MCF 10A (cell line): ENCODE measurements at regions not wholly inside any gene's neighbourhood (a gene's known extent, or its start where the extent isn't known, plus 50 kb on each side); places are given as distances from the start of the nearest gene placed in this dataset.

ENCODE experiments used
- BruUV-seq: library from RNA; stranded (reverse); fragments of 400-500 nt; replicated peaks from 2 replicates; lab custom pipeline; 2021; lab: Mats Ljungman, UMichigan
- CTCF ChIA-PET: fragments of 300-600 bp; sonication (Branson Sonifier 250); formaldehyde crosslinking; extraction: SDS; loops from one replicate; lab custom pipeline; 2021; ENCODE audit warnings: antibody characterized with exemption, inconsistent platforms; lab: Yijun Ruan, JAX
- POLR2A ChIA-PET: fragments of 300-600, 350-650 bp; sonication (Branson Sonifier 250); formaldehyde crosslinking; extraction: SDS; loops from one replicate; lab custom pipeline; 2020; ENCODE audit warnings: antibody characterized with exemption, inconsistent platforms; lab: Yijun Ruan, JAX
- DNase-seq: peaks from one replicate; pipeline ENCODE4 v3.0.0-alpha.2; 2018; ENCODE audit not compliant: unreplicated experiment
- H3K27ac Mint-ChIP-seq: one replicate; pipeline ENCODE4 v1.8.0; 2022; ENCODE audit warnings: mild to moderate bottlenecking, low read depth, mixed read lengths; ENCODE audit not compliant: unreplicated experiment
- H3K27me3 Mint-ChIP-seq: one replicate; pipeline ENCODE4 v1.8.0; 2022; ENCODE audit warnings: mixed read lengths; ENCODE audit not compliant: insufficient read depth, unreplicated experiment
- H3K36me3 Mint-ChIP-seq: one replicate; pipeline ENCODE4 v1.8.0; 2022; ENCODE audit warnings: mild to moderate bottlenecking, moderate library complexity, mixed read lengths; ENCODE audit not compliant: insufficient read depth, unreplicated experiment
- H3K4me1 Mint-ChIP-seq: one replicate; pipeline ENCODE4 v1.8.0; 2022; ENCODE audit warnings: mixed read lengths; ENCODE audit not compliant: insufficient read depth, unreplicated experiment
- H3K4me3 Mint-ChIP-seq: one replicate; pipeline ENCODE4 v1.8.0; 2022; ENCODE audit warnings: mild to moderate bottlenecking, moderate library complexity, mixed read lengths; ENCODE audit not compliant: unreplicated experiment
- H3K9me3 Mint-ChIP-seq: one replicate; pipeline ENCODE4 v1.8.0; 2022; ENCODE audit warnings: mixed read lengths; ENCODE audit not compliant: unreplicated experiment
- CTCF ChIP-seq: fragments of 200-600 bp; IDR thresholded peaks from one replicate; pipeline ENCODE4 v1.8.0; 2022; ENCODE audit warnings: antibody characterized with exemption, mild to moderate bottlenecking; ENCODE audit not compliant: unreplicated experiment
- intact Hi-C: fragments of 100-400 bp; cut with micrococcal nuclease; formaldehyde crosslinking; loops from 2 replicates; pipeline ENCODE4 v1.14.1; 2022

DNA sequence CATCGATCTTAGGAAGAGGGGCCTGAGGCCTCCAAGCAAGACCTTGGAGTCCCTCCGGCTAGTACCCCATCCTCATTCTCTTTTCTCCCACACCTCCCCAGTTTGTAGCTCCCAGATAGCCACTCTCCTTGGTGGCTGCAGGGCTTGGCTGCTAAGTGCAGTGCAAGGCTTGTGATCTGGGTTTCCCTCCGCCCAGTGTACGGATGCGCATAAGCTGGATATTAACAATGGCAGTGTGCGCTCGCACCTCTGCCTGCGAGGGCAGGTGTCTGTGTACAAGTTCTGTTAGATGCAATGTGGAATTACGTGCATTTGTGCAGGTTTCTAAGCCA lies 71.0 kb upstream of the TBCA start:
- TF ChIP-seq CTCF, result no peak
- BruUV-seq, result no TSS peak
- no peaks in the 10 kb centered on the region for H3K9me3 Mint-ChIP-seq
- ChIA-PET CTCF (no interaction called here), POLR2A (interaction anchor here (0.7 kb wide), 1 partner anchor 9 kb away, joined by 3 read pairs; no protein-coding TSS in a partner anchor)
- intact Hi-C loops, result no loop called here
- no peaks in the 10 kb centered on the region for H3K27me3 Mint-ChIP-seq
- no peaks in the 10 kb centered on the region for H3K36me3 Mint-ChIP-seq
- peaks cover 4% of the 10 kb centered on the region for H3K4me1 Mint-ChIP-seq
- H3K27ac Mint-ChIP-seq, result no peak overlapping the region
- no peak for DNase-seq
- no peak overlapping the region for H3K4me3 Mint-ChIP-seq

DNA sequence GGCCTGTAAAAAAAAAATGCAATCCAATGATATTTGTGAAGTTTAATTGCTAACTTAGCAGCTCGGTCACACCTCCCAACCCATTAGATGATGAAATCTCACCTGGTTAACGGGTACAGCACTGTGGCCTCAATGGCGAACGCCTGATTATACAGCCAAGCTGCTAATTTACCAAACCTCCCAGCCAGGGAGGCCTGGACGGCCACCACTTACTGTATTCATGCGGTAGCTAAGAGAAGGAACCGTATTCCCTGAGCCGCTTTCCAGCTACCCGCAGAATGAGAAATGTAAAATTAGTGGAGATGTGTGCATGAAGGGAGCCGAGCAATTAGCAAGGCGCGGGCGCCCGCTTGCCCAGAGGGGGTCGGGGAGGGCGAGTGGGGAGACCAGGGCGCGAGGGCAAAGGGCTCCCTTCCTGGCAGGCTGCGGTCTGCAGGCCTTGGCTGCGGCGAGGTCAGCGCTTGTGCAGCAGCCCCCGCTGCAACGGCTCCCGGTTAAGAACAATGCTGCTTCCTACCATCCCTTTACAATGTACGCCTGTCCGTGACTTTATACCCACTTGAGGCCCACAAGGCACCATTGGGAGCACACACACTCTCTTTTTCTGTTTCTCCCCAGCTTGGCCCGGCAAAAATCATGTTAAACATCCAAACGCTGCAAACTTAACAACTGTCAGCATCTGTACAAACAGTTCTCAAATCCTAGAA lies 70.4 kb upstream of the TBCA start:
- CTCF ChIA-PET, result interaction anchor here (1.1 to 1.5 kb wide), 2 partner anchors 14 to 22 kb away, joined by 4 to 11 read pairs; no protein-coding TSS in a partner anchor
- Mint-ChIP-seq H3K4me1 (peaks cover 9% of the 10 kb centered on the region), H3K27me3 (no peaks in the 10 kb centered on the region), H3K4me3 (no peak overlapping the region), H3K9me3 (no peaks in the 10 kb centered on the region), H3K36me3 (no peaks in the 10 kb centered on the region), H3K27ac (no peak overlapping the region)
- no TSS peak for BruUV-seq
- intact Hi-C loops, result no loop called here
- POLR2A ChIA-PET, result interaction anchor here (0.7 kb wide), 1 partner anchor 9 kb away, joined by 3 read pairs; no protein-coding TSS in a partner anchor
- no peak for TF ChIP-seq CTCF
- DNase-seq, result no peak

DNA sequence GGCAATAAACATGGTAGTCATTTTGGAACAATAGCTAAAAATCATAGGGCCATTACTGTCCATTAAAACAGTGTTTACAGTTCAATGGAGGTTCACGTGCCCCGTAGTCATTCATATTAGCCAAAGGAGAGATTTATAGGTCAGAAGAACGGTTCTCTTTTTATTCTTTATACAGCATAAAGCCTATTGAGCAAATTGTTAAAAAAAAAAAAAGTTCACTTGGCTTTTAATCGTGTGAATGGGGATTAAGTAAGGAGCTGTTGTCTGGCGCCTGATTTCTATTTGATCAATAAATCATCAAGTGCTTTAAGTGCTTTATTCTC lies 69.1 kb upstream of the TBCA start:
- H3K36me3 Mint-ChIP-seq, result no peaks in the 10 kb centered on the region
- no TSS peak for BruUV-seq
- peaks cover 12% of the 10 kb centered on the region for H3K4me1 Mint-ChIP-seq
- H3K4me3 Mint-ChIP-seq, result no peak overlapping the region
- TF ChIP-seq CTCF, result no peak
- no peaks in the 10 kb centered on the region for H3K27me3 Mint-ChIP-seq
- ChIA-PET POLR2A (no interaction called here), CTCF (interaction anchor here (0.7 to 1.5 kb wide), 3 partner anchors 13 to 23 kb away, joined by 3 to 11 read pairs (median 4); no protein-coding TSS in a partner anchor)
- DNase-seq, result no peak
- H3K9me3 Mint-ChIP-seq, result no peaks in the 10 kb centered on the region
- no peak overlapping the region for H3K27ac Mint-ChIP-seq
- intact Hi-C loops, result no loop called here

- intact Hi-C loops, result no loop called here
- ChIA-PET POLR2A (no interaction called here), CTCF (interaction anchor here (0.7 to 1.5 kb wide), 2 partner anchors 13 to 16 kb away, joined by 3 to 11 read pairs; no protein-coding TSS in a partner anchor)
- H3K36me3 Mint-ChIP-seq, result no peaks in the 10 kb centered on the region
- no peak for DNase-seq
- no peak overlapping the region for H3K4me3 Mint-ChIP-seq
- H3K27ac Mint-ChIP-seq, result no peak overlapping the region
- H3K27me3 Mint-ChIP-seq, result no peaks in the 10 kb centered on the region
- no peak for TF ChIP-seq CTCF
- no peaks in the 10 kb centered on the region for H3K9me3 Mint-ChIP-seq
- H3K4me1 Mint-ChIP-seq, result peaks cover 12% of the 10 kb centered on the region
- no TSS peak for BruUV-seq
Measured at GRCh38 chr5:77844623-77845323, 68.6 kb upstream of the TBCA start.
